HG02678 (cell line): ENCODE measurements at regions not wholly inside any gene's neighbourhood (a gene's known extent, or its start where the extent isn't known, plus 50 kb on each side); places are given as distances from the start of the nearest gene placed in this dataset.

Experiments used
- ATAC-seq: cut with Tn5 transposase; IDR thresholded peaks from one replicate; pipeline ENCODE4 v1.9.1; 2021; ENCODE audit warnings: mild to moderate bottlenecking, moderate library complexity; ENCODE audit not compliant: unreplicated experiment

DNA sequence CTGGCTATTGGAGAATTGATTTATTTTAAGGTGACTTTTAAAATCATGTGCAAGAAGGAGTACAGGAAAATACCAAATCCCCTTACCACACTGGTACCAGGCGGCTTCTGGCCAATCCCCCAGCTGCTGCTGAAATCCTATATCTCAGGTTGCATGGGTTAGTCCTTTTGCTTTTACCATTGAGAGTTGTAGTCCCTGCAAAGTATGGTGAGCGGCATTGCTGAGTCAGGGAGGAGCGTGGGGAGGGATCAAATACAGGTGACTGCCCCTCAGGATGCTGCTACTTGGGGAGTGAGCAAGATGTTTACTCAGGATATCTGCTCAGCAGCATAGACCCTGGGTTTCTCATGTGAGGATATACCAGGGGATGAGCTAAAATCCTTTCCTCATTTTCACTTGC is 131.9 kb upstream of the STAC start:
- no peak for ATAC-seq

DNA sequence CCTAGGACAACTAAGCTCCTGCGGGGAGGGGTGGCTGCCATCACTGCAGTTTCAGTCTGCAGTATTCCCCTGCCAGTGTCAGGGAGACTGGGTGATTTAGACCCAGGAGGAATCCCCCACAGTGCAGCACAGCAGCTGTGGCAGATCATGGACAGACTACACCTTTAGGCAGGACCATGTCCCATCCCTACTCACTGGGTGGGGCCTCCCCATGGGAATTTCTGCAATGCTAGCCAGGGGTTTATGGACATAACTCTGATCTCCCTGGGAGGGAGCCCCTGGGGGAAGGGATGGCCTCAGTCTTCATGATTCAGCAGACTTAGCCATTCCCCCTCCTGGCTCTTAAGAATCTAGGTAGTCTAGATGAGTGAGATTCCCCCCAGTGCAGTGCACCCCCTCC is 130.1 kb upstream of the STAC start:
- no peak for ATAC-seq

DNA sequence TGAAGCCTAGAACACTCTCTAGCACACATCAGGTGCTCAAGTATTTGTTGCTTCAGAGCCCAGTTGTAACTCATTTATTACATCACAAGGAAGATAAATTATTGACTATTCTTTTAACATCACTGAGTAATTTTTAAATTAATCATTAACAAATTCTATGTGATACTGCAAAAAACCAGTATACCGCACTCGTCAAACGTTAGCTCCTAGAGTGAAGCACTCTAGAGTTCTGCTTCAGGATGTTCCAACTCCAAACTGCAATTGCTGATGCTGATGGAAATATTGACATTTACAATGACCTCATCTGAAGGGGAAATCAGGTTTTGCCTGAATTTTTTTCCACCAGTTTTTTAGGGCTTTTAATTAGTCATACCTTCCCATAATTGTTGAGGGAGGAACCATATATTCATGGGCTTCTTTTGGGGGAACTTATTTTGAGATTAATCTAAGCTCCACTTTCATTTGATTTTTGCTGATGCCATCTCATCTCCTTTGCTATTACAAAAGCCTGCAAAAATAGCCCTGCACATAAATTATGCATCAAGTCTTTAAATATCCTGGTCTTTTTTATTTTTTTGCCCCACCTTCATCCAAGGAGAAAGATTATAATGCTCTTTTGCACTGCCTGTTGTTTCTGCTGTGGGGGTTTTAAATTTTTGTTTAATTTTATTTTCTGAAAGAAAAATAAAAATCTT is 123.0 kb upstream of the STAC start:
- ATAC-seq = no peak

DNA sequence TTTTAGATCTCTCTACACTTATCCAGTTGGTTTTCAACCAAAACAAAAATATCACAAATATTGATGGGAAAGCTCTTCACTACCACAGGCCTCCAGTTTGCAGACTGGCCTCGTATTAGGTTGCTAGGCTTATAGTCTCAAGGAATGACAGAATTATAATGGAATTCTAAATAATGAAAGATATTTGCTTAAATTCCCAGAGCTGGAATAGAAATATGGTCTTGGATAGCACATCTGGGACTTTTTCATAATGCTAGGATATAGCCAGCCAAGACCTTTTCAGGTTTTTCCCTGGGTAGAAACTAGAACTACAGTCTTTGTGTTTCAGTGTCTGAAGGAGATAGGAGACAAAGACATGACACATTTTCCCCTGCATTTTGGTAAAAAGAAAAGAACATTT is 121.9 kb upstream of the STAC start:
- no peak for ATAC-seq

DNA sequence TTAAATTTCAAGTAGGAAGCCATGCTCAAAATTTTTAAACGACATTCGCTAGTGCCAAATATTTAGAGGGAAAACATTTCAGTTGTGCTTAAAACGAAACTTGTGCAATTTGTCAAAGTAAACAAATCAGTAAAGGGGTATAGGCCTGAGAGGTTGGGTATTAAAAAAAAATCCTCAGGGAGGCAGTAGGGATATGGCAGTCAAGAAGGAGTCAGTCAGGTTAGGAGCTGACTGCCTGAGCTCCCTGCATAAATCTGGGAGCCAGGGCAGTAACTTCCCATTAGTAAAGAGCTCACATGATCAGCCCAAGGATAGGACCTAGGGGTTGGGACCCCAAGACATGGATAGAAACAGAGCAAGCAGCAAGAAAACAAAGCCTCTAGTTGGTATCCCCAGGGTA is 120.7 kb upstream of the STAC start:
- ATAC-seq = no peak

DNA sequence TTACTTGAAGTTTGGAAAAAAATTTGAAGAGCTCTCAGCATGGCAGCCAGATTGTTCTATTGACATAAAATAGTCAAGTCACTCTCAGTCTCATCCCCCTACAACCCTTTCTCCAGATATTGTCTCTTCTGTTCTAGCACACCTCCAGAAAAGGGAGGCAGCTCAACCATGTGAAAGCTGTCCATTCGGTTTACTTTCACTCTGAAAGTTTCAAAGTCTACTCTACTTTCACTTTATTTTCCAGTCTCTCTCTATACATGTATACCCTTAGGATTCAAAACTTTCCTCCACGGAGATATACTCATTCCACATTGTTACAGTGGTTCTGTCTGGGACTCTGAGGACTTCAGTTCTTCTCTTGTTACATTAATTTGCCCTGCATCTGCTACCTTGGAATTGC is 111.0 kb upstream of the STAC start:
- no peak for ATAC-seq

DNA sequence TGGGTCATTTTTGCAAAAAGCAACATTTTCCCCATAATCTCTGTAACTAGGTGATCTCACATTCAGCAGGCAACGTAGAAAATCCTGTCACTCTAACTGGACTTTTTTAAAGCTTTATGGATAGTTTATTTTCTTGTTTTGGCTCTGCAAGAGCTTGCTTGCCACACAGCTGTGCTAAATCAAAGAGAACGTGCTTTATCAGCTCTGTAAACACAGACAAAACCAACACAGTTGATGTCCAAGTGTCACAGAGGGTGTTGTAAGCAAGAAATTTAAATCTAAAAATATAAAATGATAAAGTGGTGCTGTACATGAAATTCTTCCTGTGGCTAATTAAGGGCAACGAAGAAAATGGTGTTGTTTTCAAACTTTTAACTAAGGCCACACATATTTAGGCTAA is 97.5 kb upstream of the STAC start:
- ATAC-seq = no peak

DNA sequence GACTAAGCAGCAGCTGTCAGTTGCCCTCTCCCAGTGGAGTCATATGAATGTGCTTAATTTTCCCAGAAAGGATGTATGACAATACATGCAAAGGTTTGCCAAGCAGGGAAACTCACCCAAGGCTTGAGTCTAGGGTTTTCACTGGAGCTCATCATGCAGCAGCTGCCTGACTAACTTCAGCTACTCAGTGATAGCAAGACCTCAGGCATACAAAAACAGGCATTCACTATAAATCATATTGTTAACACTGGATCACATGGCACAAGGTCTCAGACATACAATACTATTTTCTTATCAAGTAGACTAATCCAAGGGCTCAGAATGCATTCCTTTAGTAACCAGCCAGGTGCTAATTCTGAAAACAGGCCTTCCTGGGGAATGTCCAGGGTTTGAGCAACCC is 85.0 kb upstream of the STAC start:
- no peak for ATAC-seq

DNA sequence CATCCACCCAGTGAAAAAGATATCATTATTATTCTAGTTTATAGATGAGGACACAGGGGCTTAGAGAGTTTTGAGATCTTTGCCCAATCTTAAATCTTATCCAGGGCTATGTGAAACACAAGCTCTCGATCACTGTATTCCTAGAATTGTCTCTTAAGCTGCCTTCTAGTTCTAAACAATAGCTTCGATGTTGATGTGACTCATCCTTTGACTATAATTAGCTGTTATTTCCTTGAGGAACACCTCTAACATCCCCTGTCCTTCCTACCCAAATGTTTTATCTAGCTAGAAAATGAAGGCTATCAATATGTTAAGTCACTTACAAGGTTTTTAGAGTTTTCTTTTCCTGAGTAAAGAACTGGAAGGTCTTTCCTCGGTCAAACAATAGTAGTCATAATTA is 83.1 kb upstream of the STAC start:
- no peak for ATAC-seq

DNA sequence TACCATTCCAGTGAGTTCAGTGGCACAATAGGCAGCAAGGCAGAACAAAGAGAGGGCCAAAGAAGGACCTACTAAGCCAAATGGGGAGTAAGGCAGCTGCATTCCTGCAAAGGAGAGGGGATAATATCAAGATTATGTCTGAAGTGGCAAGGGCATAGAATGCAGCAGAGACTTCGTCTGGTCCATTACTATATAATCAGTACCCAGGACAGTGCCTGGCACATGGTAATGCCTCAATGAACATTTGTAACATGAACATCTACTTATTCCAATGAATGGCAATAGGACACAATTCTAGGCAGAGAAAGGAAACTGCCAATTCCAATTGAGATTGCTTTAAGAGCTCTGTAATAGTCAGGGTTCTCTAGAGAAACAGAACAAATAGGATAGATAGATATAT is 82.1 kb upstream of the STAC start:
- no peak for ATAC-seq

DNA sequence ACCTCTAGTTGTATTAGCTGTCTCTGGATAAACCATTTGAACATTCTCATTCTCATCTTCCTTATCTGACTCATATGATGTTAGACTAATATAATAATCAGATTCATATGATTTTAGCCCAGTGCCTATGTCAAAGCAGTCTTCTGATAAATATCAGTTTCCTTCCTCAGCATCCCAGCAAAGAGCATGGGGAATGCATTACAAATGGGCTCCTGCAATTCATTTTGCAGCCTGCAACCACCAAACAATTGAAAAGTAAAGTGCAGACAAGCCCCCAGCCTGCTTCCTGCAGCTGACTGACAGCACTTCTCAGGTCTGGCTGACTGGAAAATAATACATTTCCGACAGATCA is 78.2 kb upstream of the STAC start:
- ATAC-seq = no peak

DNA sequence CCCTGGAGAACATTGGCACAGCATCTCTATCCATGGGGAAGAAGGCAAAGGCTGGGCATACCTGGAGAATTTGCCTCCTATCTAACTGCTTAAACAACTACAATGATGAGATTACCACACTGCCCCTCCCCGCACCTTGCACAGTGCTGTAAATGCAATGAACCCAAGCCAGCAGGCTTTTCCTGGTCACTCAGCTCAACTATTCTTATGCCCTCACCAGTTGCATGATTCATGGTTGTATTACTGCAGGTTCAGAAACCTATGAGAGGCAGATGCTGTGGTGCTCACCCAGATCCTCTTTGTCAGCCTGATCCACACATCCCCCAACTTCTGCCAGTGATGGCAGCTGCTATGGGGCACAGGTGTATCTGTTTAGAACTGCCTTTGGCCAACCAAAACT is 77.7 kb upstream of the STAC start:
- ATAC-seq = no peak

DNA sequence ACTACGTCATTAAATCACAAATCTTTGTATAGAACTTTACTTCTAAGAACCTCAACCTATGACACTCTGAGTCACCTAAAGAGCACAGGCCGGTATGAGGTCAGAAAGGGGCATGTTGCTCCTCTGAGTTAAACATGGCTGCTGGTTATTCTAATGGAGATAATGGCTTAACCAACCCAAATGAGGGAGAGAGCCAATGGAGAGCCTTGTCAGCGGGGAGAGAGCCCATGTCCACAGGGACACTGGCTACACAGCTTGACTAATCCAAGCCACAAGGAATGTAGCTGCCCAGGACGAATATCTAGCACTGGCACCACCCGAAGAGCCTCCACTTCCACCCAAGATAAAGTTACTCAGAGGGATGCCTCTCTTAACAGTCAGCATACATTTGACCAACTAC is 77.0 kb upstream of the STAC start:
- no peak for ATAC-seq

DNA sequence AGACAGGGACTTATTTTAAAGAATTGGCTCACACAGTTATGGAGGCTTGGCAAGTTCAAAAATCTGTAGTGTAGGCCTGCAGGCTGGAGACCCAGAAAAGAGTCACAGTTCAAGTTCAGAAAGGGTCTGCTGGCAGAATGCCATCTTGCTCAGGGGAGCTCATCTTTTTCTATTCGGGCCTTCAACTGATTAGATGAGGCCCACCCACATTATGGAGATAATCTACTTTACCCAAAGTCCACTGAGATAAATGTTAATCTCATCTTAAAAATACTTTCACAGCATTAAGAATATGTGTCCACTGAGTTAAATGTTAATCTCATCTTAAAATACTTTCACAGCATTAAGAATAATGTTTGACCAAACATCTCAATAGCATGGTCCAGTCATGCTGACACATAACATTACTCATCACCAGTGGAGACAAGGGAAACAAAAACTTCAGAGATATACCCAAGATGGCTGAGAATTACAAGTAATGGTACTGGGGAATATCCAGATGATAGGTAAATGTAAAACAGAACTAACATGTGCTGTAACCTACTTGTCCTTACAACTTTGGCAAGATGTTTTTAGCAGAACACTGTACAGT is 74.3 kb upstream of the STAC start:
- no peak for ATAC-seq

DNA sequence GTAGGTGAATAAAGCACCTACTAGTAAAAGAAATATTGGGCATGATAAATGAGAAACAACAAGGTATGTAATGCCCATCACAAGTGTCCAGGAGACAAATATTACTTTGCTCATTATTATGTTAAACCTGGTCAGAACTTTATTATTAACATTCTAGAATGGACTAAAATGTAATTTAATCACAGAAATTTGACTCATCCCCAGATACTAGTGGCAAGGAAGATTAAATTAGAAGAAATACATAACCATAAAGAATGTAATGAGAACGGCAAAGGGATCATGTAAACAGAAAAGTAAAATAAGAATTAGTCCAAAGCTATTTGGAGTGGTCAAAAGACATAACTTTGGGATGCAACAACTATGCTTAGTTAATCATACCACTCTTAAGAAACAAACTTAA is 71.2 kb upstream of the STAC start:
- no peak for ATAC-seq

DNA sequence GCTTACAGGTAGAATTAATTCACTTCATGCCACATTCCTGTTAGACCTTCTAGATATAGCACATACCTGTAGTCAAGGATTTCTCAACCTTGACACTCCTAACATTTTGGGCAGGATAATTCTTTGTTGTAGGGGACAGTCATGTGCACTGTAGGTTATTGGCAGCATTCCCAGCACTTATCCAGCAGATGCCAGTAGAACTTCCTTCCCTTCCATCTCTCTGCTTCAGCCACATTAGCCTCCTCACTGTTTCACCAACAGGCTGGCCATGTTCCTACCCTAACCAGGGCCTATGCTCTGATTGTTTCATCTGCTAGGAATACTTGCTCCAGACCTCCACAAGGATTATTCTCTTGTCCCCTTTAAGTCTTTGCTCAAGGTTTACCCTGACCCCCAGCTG is 68.0 kb upstream of the STAC start:
- no peak for ATAC-seq

DNA sequence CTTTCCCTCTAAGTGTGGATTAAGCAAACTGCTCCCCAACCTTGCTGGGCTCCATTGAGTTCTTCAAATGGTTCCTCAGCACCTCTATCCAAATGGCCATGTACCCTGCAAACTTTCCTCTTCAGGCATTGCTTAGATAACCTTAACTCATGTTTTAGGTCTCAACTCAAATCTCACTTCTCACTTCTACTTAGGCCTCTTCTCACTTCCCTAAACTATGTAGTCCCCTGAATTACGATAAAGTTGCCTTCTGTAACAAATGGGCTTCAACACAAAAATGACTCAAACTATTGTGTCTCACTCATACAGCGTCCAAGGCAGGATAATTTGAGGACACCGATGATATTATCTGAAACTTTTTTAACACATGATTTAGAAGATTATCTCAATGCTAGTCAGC is 62.4 kb upstream of the STAC start:
- ATAC-seq = no peak

DNA sequence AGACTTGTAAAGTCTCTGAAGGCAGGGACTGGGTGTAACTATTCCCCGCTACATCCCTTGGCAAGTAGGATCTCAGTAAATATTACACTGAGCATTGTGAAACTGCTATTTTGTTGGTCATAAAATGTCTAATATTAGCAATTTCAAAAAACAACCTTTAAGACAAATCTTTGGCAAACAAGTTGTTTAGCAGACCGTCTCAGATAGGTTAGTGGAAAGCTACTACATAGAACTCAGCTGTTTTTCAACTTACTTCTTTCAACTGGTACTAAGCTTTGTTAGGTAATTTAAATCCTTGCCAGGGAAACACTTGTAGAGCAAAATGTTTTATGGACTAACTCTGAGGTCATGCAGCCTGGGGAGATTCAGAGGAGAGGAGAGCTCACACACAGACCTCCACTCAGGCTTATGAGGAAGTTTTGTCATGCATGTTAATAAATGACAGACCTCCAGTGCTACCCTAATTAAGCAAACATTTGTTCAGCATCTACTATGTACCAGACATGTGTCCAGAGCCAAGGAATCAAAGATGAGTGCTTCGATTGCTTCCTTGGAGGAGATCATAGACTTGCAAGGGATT is 61.6 kb upstream of the STAC start:
- ATAC-seq = no peak

DNA sequence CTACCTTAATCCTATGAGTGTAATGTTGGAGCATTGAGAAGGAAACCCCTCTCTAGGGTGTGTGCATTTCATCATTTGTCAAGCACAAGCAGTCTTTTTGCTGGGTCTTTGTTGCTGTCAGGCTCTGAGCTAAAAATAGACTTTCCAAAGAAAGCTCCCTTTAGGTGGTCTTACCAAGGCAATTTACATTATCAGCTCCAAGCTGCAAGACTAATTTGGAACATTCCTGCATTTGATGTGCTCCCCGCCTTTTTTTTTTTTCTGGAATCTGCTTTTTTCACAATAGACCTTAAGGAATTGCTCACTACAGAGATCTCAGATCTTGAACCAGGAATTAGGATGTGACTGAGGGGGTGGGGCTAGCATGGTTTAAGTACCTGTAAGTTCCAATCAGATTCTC is 60.6 kb upstream of the STAC start:
- ATAC-seq = no peak
